NCI-H345 treated with DMSO at 0.1 percent for 48 hours (cell line): ENCODE measurements at regions not wholly inside any gene's neighbourhood (a gene's known extent, or its start where the extent isn't known, plus 50 kb on each side); places are given as distances from the start of the nearest gene placed in this dataset.

Experiments
- DNase-seq: peaks from one replicate; lab custom pipeline; 2025; ENCODE audit not compliant: unreplicated experiment; lab: John Stamatoyannopoulos, UW

- no peak for DNase-seq
Measured at GRCh38 chr9:80320916-80321315, 749.2 kb downstream of the TLE4 start.

GRCh38 chr9:80320480-80320879, 748.7 kb downstream of the TLE4 start:
- no peak for DNase-seq

GRCh38 chr9:80305136-80305535, 733.4 kb downstream of the TLE4 start:
- no peak for DNase-seq

- DNase-seq: no peak
Measured at GRCh38 chr9:80294955-80295354, 723.2 kb downstream of the TLE4 start.

- no peak for DNase-seq
Measured at GRCh38 chr9:80294318-80294717, 722.6 kb downstream of the TLE4 start.

GRCh38 chr9:80292231-80292630, 720.5 kb downstream of the TLE4 start:
- no peak for DNase-seq

GRCh38 chr9:80285326-80285725, 713.6 kb downstream of the TLE4 start:
- no peak for DNase-seq

- DNase-seq: no peak
Measured at GRCh38 chr9:80282766-80283165, 711.0 kb downstream of the TLE4 start.

- DNase-seq: no peak
Measured at GRCh38 chr9:80259079-80259478, 687.3 kb downstream of the TLE4 start.

- DNase-seq: no peak
Measured at GRCh38 chr9:80251778-80252177, 680.0 kb downstream of the TLE4 start.

GRCh38 chr9:80242022-80242421, 670.3 kb downstream of the TLE4 start:
- no peak for DNase-seq

- DNase-seq: no peak
Measured at GRCh38 chr9:80235752-80236151, 664.0 kb downstream of the TLE4 start.

GRCh38 chr9:80233906-80234305, 662.1 kb downstream of the TLE4 start:
- DNase-seq: no peak

GRCh38 chr9:80233102-80233843, 661.5 kb downstream of the TLE4 start:
- DNase-seq: no peak

GRCh38 chr9:80231318-80232236, 659.8 kb downstream of the TLE4 start:
- DNase-seq: no peak

- DNase-seq: no peak
Measured at GRCh38 chr9:80223897-80224296, 652.1 kb downstream of the TLE4 start.

- DNase-seq: no peak
Measured at GRCh38 chr9:80222466-80223169, 650.9 kb downstream of the TLE4 start.

GRCh38 chr9:80218328-80218727, 646.6 kb downstream of the TLE4 start:
- no peak for DNase-seq

GRCh38 chr9:80213613-80214012, 641.8 kb downstream of the TLE4 start:
- no peak for DNase-seq

- DNase-seq: no peak
Measured at GRCh38 chr9:80208696-80209095, 636.9 kb downstream of the TLE4 start.

- no peak for DNase-seq
Measured at GRCh38 chr9:80204054-80204453, 632.3 kb downstream of the TLE4 start.

GRCh38 chr9:80197661-80198060, 625.9 kb downstream of the TLE4 start:
- DNase-seq: no peak
